ENCODE measurements at regions not wholly inside any gene's neighbourhood (a gene's known extent, or its start where the extent isn't known, plus 50 kb on each side); places are given as distances from the start of the nearest gene placed in this dataset.

DNA sequence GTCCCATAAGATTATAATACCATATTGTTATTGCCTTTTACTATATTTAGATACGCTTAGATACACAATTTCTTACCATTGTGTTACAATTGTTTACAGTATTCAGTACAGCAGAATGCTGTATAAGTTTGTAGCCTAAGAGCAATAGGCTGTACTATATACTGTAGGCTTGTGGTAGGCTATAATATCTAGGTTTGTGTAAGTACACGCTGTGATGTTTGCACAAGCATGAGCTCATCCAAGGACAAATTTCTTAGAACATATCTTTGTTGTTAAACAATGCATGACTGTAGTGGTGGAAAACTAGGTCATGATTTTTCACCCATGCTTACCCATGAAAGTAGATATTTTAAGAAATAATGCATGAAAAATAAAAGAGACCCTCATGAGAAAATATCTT is 509.4 kb upstream of the CDH18 start:
- no peak overlapping the region for H3K4me3 Mint-ChIP-seq

GRCh38 chr5:20494706-20495105 is 506.7 kb upstream of the CDH18 start:
- Histone ChIP-seq H4K20me1 (ENCODE audit: low read depth) (no peaks in the 10 kb centered on the region), H3K4me3 (no peak overlapping the region), H3K36me3 (no peaks in the 10 kb centered on the region), H3K27ac (no peak overlapping the region), H3K4me1 (no peaks in the 10 kb centered on the region), H3K79me2 (ENCODE audit: low read depth) (no peaks in the 10 kb centered on the region), H3K9ac (no peak overlapping the region), H3K27me3 (no peaks in the 10 kb centered on the region), H3F3A (ENCODE audit: low read depth) (no peaks in the 10 kb centered on the region), H3K4me2 (no peak overlapping the region), H2AFZ (replicated peaks) (no peak overlapping the region), H3K9me3 (ENCODE audit: low read depth) (no peaks in the 10 kb centered on the region)
- Mint-ChIP-seq H3K4me3 (no peak overlapping the region), H3K27ac (no peak overlapping the region), H3K4me1 (no peaks in the 10 kb centered on the region), H3K36me3 (no peaks in the 10 kb centered on the region), H3K9me3 (no peaks in the 10 kb centered on the region), H3K27me3 (ENCODE audit: insufficient read depth, low read depth) (peaks cover 2% of the 10 kb centered on the region)
- DNase-seq (ENCODE audit: low spot score): no peak
- TF ChIP-seq EZH2 (IDR thresholded peaks at IDR 0.05): no peak

More for the DNA sequence above, 509.4 kb upstream of the CDH18 start:
- Histone ChIP-seq H3K9me3 (ENCODE audit: low read depth) (no peaks in the 10 kb centered on the region), H3K4me2 (no peak overlapping the region), H4K20me1 (ENCODE audit: low read depth) (no peaks in the 10 kb centered on the region), H3F3A (ENCODE audit: low read depth) (no peaks in the 10 kb centered on the region), H3K27ac (no peak overlapping the region), H3K79me2 (ENCODE audit: low read depth) (no peaks in the 10 kb centered on the region), H2AFZ (replicated peaks) (no peak overlapping the region), H3K27me3 (no peaks in the 10 kb centered on the region), H3K4me3 (no peak overlapping the region), H3K4me1 (no peaks in the 10 kb centered on the region), H3K9ac (no peak overlapping the region), H3K36me3 (no peaks in the 10 kb centered on the region)
- no peak for DNase-seq (ENCODE audit: low spot score)
- Mint-ChIP-seq H3K9me3 (no peaks in the 10 kb centered on the region), H3K27me3 (ENCODE audit: insufficient read depth, low read depth) (peaks cover 2% of the 10 kb centered on the region), H3K27ac (no peak overlapping the region), H3K36me3 (no peaks in the 10 kb centered on the region), H3K4me1 (no peaks in the 10 kb centered on the region)
- TF ChIP-seq EZH2phosphoT487 (IDR thresholded peaks at IDR 0.05) (no peak), EZH2 (IDR thresholded peaks at IDR 0.05) (no peak), CTCF (IDR thresholded peaks at IDR 0.05) (no peak)

GRCh38 chr5:20486826-20487225 is 498.8 kb upstream of the CDH18 start:
- Mint-ChIP-seq H3K9me3 (peaks cover 3% of the 10 kb centered on the region), H3K4me3 (no peak overlapping the region), H3K4me1 (no peaks in the 10 kb centered on the region), H3K27ac (no peak overlapping the region), H3K27me3 (ENCODE audit: insufficient read depth, low read depth) (no peaks in the 10 kb centered on the region), H3K36me3 (peaks cover 8% of the 10 kb centered on the region)
- TF ChIP-seq EZH2 (IDR thresholded peaks at IDR 0.05) (no peak), EZH2phosphoT487 (IDR thresholded peaks at IDR 0.05) (no peak), CTCF (IDR thresholded peaks at IDR 0.05) (no peak)
- Histone ChIP-seq H3K9ac (no peak overlapping the region), H3K27me3 (no peaks in the 10 kb centered on the region), H3K36me3 (no peaks in the 10 kb centered on the region), H4K20me1 (ENCODE audit: low read depth) (no peaks in the 10 kb centered on the region), H3K9me3 (ENCODE audit: low read depth) (no peaks in the 10 kb centered on the region), H3K79me2 (ENCODE audit: low read depth) (no peaks in the 10 kb centered on the region), H3K27ac (no peak overlapping the region), H2AFZ (replicated peaks) (no peak overlapping the region), H3F3A (ENCODE audit: low read depth) (no peaks in the 10 kb centered on the region), H3K4me3 (no peak overlapping the region), H3K4me1 (no peaks in the 10 kb centered on the region), H3K4me2 (no peak overlapping the region)
- no peak for DNase-seq (ENCODE audit: low spot score)

DNA sequence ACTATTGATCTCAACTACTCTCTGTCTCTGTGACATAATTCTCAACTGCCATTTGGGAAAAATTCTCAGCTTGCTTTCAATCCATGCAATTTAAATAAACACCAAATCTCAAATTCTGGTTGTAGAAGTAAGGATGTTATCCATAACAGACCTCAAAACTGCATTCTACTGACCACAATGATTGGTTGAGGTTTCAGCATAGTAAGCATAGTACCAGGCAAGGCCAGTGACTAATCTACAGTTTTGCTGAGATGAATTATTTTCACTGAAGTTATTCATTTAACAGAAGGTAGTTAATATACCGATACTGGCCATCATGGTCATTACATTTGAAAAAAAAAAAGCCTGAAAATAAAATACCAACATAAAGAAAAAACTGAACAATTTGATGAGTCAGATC is 488.0 kb upstream of the CDH18 start:
- TF ChIP-seq CTCF (IDR thresholded peaks at IDR 0.05) (no peak), EZH2phosphoT487 (IDR thresholded peaks at IDR 0.05) (no peak)
- Histone ChIP-seq H3K36me3 (no peaks in the 10 kb centered on the region), H3K9ac (no peak overlapping the region), H3K9me3 (ENCODE audit: low read depth) (no peaks in the 10 kb centered on the region), H3K79me2 (ENCODE audit: low read depth) (no peaks in the 10 kb centered on the region), H4K20me1 (ENCODE audit: low read depth) (no peaks in the 10 kb centered on the region), H3K27ac (no peak overlapping the region), H3K4me3 (no peak overlapping the region), H3K27me3 (no peaks in the 10 kb centered on the region), H3K4me1 (no peaks in the 10 kb centered on the region), H2AFZ (replicated peaks) (no peak overlapping the region), H3K4me2 (no peak overlapping the region), H3F3A (ENCODE audit: low read depth) (no peaks in the 10 kb centered on the region)
- no peak for DNase-seq (ENCODE audit: low spot score)
- Mint-ChIP-seq H3K27ac (no peak overlapping the region), H3K4me3 (no peak overlapping the region), H3K36me3 (peaks cover 3% of the 10 kb centered on the region), H3K4me1 (no peaks in the 10 kb centered on the region), H3K27me3 (ENCODE audit: insufficient read depth, low read depth) (peaks cover 2% of the 10 kb centered on the region), H3K9me3 (no peaks in the 10 kb centered on the region)

Data from neural progenitor cell (in vitro differentiated cells).